ENCODE measurements at regions not wholly inside any gene's neighbourhood (a gene's known extent, or its start where the extent isn't known, plus 50 kb on each side); places are given as distances from the start of the nearest gene placed in this dataset.

DNA sequence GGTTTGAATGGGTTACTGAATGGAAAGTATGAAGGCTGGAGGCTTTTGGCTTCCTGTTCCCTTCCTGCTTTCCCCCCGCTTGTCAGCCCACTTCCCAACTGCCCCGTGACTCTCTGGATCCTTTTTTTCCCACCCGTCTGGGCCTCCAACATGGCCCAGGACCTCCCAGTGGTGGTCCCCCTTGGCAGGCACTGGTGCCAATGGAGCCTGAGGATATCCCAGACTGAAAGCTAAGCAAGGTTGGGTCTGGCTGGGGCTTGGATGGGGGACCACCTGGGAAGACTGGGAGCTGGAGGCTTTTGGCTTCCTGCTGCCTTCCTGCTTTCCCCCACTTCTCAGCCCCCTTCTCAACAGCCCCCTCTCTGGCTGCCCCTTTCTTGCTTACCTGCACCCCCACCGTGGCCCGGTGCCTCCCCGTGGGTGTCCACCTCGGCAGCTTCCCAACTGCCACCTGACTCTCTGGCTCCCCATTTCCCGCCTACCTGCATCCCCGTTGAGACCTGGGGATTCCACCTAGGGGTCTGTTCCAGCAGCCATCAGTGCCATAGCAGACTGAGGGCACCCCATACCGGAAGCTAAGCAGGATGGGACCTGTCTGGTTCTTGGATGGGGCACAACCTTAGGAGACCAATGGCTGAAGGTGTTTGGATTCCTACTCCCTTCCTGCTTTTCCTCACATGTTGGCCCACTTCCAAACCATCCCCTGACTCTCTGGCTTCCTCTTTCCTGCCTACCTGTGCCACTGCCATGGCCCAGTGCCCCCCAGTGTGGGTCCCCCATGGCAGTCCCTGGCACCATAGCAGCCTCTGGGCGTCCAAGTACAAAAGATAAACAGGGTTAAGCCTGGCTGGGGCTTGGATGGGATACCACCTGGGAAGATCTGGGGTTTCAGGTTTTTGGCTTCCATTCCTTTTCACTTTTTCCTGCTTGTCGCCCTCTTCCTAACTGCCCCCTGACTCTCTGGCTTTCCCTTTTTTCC, 2295.3 kb downstream of the TP53TG3F start:
- TF ChIP-seq, protein P1, sequence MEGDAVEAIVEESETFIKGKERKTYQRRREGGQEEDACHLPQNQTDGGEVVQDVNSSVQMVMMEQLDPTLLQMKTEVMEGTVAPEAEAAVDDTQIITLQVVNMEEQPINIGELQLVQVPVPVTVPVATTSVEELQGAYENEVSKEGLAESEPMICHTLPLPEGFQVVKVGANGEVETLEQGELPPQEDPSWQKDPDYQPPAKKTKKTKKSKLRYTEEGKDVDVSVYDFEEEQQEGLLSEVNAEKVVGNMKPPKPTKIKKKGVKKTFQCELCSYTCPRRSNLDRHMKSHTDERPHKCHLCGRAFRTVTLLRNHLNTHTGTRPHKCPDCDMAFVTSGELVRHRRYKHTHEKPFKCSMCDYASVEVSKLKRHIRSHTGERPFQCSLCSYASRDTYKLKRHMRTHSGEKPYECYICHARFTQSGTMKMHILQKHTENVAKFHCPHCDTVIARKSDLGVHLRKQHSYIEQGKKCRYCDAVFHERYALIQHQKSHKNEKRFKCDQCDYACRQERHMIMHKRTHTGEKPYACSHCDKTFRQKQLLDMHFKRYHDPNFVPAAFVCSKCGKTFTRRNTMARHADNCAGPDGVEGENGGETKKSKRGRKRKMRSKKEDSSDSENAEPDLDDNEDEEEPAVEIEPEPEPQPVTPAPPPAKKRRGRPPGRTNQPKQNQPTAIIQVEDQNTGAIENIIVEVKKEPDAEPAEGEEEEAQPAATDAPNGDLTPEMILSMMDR (IDR thresholded peaks at IDR 0.05), result no peak
- Histone ChIP-seq H3K27ac (no peak overlapping the region), H3K4me3 (no peak overlapping the region), H3K9me3 (peaks cover 6% of the 10 kb centered on the region), H3K27me3 (ENCODE audit: low read depth) (no peaks in the 10 kb centered on the region), H3K4me1 (no peaks in the 10 kb centered on the region), H3K36me3 (no peaks in the 10 kb centered on the region)
- ATAC-seq (no peak), DNase-seq (no peak)
- intact Hi-C loops (cut with DNase I), result no loop called here

GRCh38 chr16:35788381-35788780, 2329.0 kb downstream of the TP53TG3F start:
- ATAC-seq (no peak), DNase-seq (no peak)
- no peak overlapping the region for H3K27ac ChIP-seq
- no peak overlapping the region for H3K4me3 ChIP-seq
- TF ChIP-seq, protein P1 (IDR thresholded peaks at IDR 0.05), result no peak
- no peaks in the 10 kb centered on the region for H3K27me3 ChIP-seq (ENCODE audit: low read depth)
- peaks cover 14% of the 10 kb centered on the region for H3K9me3 ChIP-seq
- H3K36me3 ChIP-seq, result no peaks in the 10 kb centered on the region
- intact Hi-C loops (cut with DNase I), result no loop called here
- H3K4me1 ChIP-seq, result no peaks in the 10 kb centered on the region

- intact Hi-C loops (cut with DNase I), result no loop called here
Observed at GRCh38 chr16:35792516-35793285, 2333.3 kb downstream of the TP53TG3F start.

GRCh38 chr16:35793601-35794000, 2334.2 kb downstream of the TP53TG3F start:
- H3K36me3 ChIP-seq, result no peaks in the 10 kb centered on the region
- no peak overlapping the region for H3K4me3 ChIP-seq
- no peaks in the 10 kb centered on the region for H3K27me3 ChIP-seq (ENCODE audit: low read depth)
- no peak for DNase-seq
- no peaks in the 10 kb centered on the region for H3K4me1 ChIP-seq
- intact Hi-C loops (cut with DNase I), result no loop called here
- no peak for ATAC-seq
- TF ChIP-seq, protein P1 (IDR thresholded peaks at IDR 0.05), result no peak
- no peak overlapping the region for H3K27ac ChIP-seq
- H3K9me3 ChIP-seq, result peaks cover 3% of the 10 kb centered on the region

More at GRCh38 chr16:35792516-35793285, 2333.3 kb downstream of the TP53TG3F start:
- Histone ChIP-seq H3K4me1 (no peaks in the 10 kb centered on the region), H3K27me3 (ENCODE audit: low read depth) (no peaks in the 10 kb centered on the region), H3K36me3 (no peaks in the 10 kb centered on the region), H3K4me3 (no peak overlapping the region), H3K27ac (no peak overlapping the region), H3K9me3 (peaks cover 3% of the 10 kb centered on the region)
- DNase-seq (no peak), ATAC-seq (no peak)
- TF ChIP-seq, protein P1 (IDR thresholded peaks at IDR 0.05), result no peak

GRCh38 chr16:35794896-35795295, 2335.5 kb downstream of the TP53TG3F start:
- H3K27ac ChIP-seq, result no peak overlapping the region
- no peak for DNase-seq
- H3K36me3 ChIP-seq, result no peaks in the 10 kb centered on the region
- no peak for ATAC-seq
- no peak overlapping the region for H3K4me3 ChIP-seq
- H3K9me3 ChIP-seq, result peaks cover 3% of the 10 kb centered on the region
- intact Hi-C loops (cut with DNase I), result no loop called here
- no peaks in the 10 kb centered on the region for H3K27me3 ChIP-seq (ENCODE audit: low read depth)
- TF ChIP-seq, protein P1 (IDR thresholded peaks at IDR 0.05), result no peak
- H3K4me1 ChIP-seq, result no peaks in the 10 kb centered on the region

Measured in lower lobe of right lung (tissue), 2 donors.